AG09319 (cell line): ENCODE measurements at regions not wholly inside any gene's neighbourhood (a gene's known extent, or its start where the extent isn't known, plus 50 kb on each side); places are given as distances from the start of the nearest gene placed in this dataset.

ENCODE experiments used
- DNase-seq: peaks from one replicate; pipeline ENCODE4 v3.0.0-alpha.2; 2010; ENCODE audit warnings: low read depth; ENCODE audit errors: extremely low read depth
- TF ChIP-seq, protein P1 (sequence below): IDR thresholded peaks from 2 replicates; pipeline ENCODE4 v1.5.1; 2011; ENCODE audit warnings: low read depth, mild to moderate bottlenecking, inconsistent platforms, low read length, moderate library complexity

DNA sequence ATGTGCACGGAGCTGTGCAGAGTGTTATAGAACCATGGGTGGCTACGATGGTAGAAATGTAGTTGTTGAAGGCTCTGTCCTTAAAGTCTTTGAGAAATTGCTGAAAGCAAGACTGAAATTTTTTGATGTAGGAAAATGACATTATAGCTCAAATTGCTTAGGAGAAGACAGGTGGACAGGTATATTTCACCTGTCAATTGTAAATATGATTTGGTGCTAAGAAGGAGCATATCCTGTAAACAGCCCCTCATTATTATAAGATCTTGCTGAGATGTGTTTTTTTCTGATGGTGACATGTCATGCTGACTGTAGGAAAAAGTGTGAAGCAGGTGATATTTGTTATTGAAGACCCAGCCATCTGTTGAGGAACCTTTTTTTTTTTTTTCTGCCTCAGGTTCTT, 377.9 kb downstream of the PSAT1 start:
- TF ChIP-seq, protein P1, sequence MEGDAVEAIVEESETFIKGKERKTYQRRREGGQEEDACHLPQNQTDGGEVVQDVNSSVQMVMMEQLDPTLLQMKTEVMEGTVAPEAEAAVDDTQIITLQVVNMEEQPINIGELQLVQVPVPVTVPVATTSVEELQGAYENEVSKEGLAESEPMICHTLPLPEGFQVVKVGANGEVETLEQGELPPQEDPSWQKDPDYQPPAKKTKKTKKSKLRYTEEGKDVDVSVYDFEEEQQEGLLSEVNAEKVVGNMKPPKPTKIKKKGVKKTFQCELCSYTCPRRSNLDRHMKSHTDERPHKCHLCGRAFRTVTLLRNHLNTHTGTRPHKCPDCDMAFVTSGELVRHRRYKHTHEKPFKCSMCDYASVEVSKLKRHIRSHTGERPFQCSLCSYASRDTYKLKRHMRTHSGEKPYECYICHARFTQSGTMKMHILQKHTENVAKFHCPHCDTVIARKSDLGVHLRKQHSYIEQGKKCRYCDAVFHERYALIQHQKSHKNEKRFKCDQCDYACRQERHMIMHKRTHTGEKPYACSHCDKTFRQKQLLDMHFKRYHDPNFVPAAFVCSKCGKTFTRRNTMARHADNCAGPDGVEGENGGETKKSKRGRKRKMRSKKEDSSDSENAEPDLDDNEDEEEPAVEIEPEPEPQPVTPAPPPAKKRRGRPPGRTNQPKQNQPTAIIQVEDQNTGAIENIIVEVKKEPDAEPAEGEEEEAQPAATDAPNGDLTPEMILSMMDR = no peak
- no peak for DNase-seq

DNA sequence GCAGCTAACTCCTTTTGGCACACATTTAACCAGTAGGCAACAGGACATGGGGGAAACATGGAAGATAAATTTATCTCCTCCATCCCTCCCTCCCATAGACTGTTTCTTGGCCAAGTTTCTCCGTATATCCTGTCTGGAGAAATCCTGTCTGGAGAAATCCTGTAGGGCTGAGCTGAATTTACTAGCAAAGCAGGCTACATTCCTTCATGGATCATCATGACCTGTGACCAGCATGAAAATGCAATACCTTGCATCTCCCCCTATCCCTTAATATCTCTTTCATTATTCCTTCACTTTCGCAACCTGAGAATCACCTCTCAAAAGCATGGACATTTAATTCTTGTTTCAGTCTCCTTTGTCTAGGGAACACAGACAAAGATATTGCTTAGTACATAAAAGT, 379.1 kb downstream of the PSAT1 start:
- no peak for DNase-seq
- TF ChIP-seq, protein P1 = no peak

DNA sequence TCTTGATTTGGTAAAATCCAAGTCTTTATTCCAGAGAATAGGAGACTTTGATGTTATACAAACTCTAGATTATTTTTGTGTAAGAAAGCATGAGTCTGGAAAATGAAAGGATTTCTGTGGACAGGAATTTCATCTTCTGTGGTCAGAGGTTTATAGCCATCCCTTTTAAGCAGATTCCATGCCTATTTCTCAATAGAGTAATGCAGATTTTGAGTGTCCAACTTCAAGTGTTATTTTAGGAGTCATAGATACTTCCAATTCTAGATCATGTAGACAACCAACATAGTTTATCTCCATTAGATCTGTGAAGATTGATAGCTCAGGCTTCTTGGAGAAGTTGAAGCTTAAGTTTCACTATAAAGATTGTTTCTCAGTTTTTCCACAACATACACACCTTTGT, 379.7 kb downstream of the PSAT1 start:
- no peak for DNase-seq
- TF ChIP-seq, protein P1 = no peak

DNA sequence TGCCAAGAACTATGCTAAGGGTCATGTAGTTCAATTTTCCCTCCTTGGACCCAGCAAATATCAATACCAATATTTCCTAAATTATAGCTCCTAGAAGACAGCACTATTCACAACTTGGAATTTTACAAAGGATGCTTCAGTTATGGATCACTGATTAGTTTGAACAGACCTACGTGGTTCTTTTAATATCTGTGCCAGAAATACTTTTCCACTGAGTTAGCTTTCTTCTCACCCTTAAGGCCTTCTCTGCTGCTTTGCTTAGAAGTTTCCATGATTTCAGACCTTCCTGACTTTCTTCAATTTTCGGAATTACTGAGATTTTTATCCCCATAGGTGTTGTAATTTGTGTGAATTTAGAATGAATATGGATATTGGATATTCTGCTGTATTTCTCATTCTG, 380.4 kb downstream of the PSAT1 start:
- DNase-seq = no peak
- TF ChIP-seq, protein P1 = no peak

DNA sequence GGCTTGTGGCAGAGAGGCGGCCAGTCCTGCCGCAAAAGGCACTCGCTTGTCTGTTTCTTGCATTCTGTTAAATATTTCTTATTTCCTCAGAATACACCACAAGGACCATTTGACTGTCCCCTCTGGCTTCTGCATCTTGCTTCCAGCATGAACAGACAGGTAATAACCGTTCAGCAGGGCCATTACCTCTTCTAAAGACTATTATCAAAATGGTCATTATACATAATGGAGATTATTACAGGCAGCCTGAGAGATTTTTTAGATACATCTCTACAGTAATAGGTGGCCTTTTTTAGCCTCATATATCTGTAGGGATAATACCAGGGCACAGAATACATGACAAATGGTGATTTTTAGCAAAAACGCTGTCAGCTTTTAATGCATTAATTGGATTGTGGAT, 382.0 kb downstream of the PSAT1 start:
- TF ChIP-seq, protein P1 = no peak
- no peak for DNase-seq

DNA sequence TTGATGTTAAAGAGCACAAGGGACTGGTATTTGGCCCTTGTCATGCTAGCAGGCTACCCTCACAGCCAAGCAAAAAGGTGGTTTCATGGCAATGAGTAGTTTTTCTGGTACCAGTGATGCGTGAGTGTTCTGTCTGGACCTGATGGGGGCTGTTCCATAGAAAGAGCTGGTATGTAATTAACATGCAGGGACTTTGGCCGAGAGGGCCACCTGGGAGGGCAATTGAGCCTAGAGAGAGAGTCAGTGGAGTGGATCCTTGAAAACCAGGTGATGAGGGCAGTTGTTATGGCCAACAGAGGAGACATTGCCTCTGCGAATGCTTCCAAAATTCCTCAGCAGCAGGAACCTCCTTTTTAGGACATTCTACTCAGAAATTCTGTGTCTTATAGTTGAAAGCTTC, 383.3 kb downstream of the PSAT1 start:
- TF ChIP-seq, protein P1 = no peak
- no peak for DNase-seq

DNA sequence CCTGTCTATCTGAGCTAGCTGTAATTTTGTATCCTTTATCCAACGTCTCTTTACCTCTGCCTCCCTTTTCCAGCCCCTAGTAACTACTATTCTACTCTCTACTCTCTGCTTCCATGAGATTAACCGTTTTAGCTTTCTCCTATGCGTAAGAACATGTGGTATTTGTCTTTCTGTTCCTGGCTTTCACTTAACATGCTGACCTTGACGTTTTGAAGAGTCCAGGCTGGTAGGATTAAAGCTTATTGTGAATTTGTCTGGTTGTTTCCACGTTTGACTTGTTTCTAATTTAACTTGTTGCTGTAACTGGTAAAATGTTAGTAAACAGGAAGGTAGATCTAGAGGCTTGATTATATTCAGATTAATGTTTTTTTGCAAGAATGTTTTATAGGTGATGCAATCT, 385.3 kb downstream of the PSAT1 start:
- DNase-seq = no peak
- TF ChIP-seq, protein P1 = no peak
